NCI-H1436 (cell line): ENCODE measurements at regions not wholly inside any gene's neighbourhood (a gene's known extent, or its start where the extent isn't known, plus 50 kb on each side); places are given as distances from the start of the nearest gene placed in this dataset.

Source experiments
- DNase-seq: peaks from one replicate; lab custom pipeline; 2025; lab: John Stamatoyannopoulos, UW

- DNase-seq = no peak
These were observed 177.2 kb downstream of the ACKR3 start for GRCh38 chr2:236746833-236747232.

GRCh38 chr2:236747426-236747825 lies 177.8 kb downstream of the ACKR3 start:
- DNase-seq = peak; percentile 27

- no peak for DNase-seq
These were observed 178.3 kb downstream of the ACKR3 start for GRCh38 chr2:236747925-236748324.

- DNase-seq = no peak
These were observed 178.8 kb downstream of the ACKR3 start for GRCh38 chr2:236748385-236748784.

- DNase-seq = no peak
These were observed 179.2 kb downstream of the ACKR3 start for GRCh38 chr2:236748801-236749200.

GRCh38 chr2:236749346-236749745 lies 179.7 kb downstream of the ACKR3 start:
- DNase-seq = no peak

- DNase-seq = no peak
These were observed 182.5 kb downstream of the ACKR3 start for GRCh38 chr2:236752096-236752495.

GRCh38 chr2:236753606-236754270 lies 184.1 kb downstream of the ACKR3 start:
- DNase-seq = no peak

- no peak for DNase-seq
These were observed 184.8 kb downstream of the ACKR3 start for GRCh38 chr2:236754271-236754944.

GRCh38 chr2:236755278-236755840 lies 185.7 kb downstream of the ACKR3 start:
- DNase-seq = no peak

GRCh38 chr2:236758406-236758805 lies 188.8 kb downstream of the ACKR3 start:
- DNase-seq = no peak

GRCh38 chr2:236760246-236760645 lies 190.6 kb downstream of the ACKR3 start:
- no peak for DNase-seq

GRCh38 chr2:236761358-236761757 lies 191.7 kb downstream of the ACKR3 start:
- no peak for DNase-seq

GRCh38 chr2:236762628-236763027 lies 193.0 kb downstream of the ACKR3 start:
- DNase-seq = no peak

- DNase-seq = no peak
These were observed 194.2 kb downstream of the ACKR3 start for GRCh38 chr2:236763857-236764256.

- DNase-seq = no peak
These were observed 195.1 kb downstream of the ACKR3 start for GRCh38 chr2:236764716-236765115.

- no peak for DNase-seq
These were observed 195.9 kb downstream of the ACKR3 start for GRCh38 chr2:236765478-236765877.

- DNase-seq = no peak
These were observed 197.2 kb downstream of the ACKR3 start for GRCh38 chr2:236766850-236767249.

GRCh38 chr2:236767941-236768340 lies 198.3 kb downstream of the ACKR3 start:
- DNase-seq = no peak

GRCh38 chr2:236768393-236769140 lies 198.9 kb downstream of the ACKR3 start:
- no peak for DNase-seq

GRCh38 chr2:236769981-236770671 lies 200.5 kb downstream of the ACKR3 start:
- DNase-seq = no peak

GRCh38 chr2:236772220-236772837 lies 202.7 kb downstream of the ACKR3 start:
- no peak for DNase-seq
